ENCODE measurements at regions not wholly inside any gene's neighbourhood (a gene's known extent, or its start where the extent isn't known, plus 50 kb on each side); places are given as distances from the start of the nearest gene placed in this dataset.
A peak's percentile ranks its signal among the peaks of the same experiment; 100 is the strongest.
"Not testable (repeated sequence)": the region's sequence is repeated elsewhere in the genome, so short reads cannot be mapped to it uniquely, and the experiment has no call there.

GRCh38 chr1:148432318-148432717 is 50.8 kb downstream of the PPIAL4G start:
- not testable (repeated sequence) for DNase-seq

- not testable (repeated sequence) for DNase-seq
These were observed 53.2 kb downstream of the PPIAL4G start for GRCh38 chr1:148429856-148430255.

GRCh38 chr1:148426940-148427611 is 56.0 kb downstream of the PPIAL4G start:
- peak; percentile 56 for DNase-seq

GRCh38 chr1:148426385-148426784 is 56.7 kb downstream of the PPIAL4G start:
- not testable (repeated sequence) for DNase-seq

GRCh38 chr1:148424143-148425003 is 58.7 kb downstream of the PPIAL4G start:
- DNase-seq: not testable (repeated sequence)

GRCh38 chr1:148422921-148423320 is 60.2 kb downstream of the PPIAL4G start:
- DNase-seq: not testable (repeated sequence)

GRCh38 chr1:148417241-148417640 is 65.9 kb downstream of the PPIAL4G start:
- not testable (repeated sequence) for DNase-seq

- not testable (repeated sequence) for DNase-seq
These were observed 69.7 kb downstream of the PPIAL4G start for GRCh38 chr1:148413385-148413784.

GRCh38 chr1:148404786-148405568 is 78.1 kb downstream of the PPIAL4G start:
- DNase-seq: not testable (repeated sequence)

GRCh38 chr1:148403925-148404324 is 79.2 kb downstream of the PPIAL4G start:
- DNase-seq: not testable (repeated sequence)

- DNase-seq: not testable (repeated sequence)
These were observed 80.0 kb downstream of the PPIAL4G start for GRCh38 chr1:148403085-148403456.

GRCh38 chr1:148402152-148403084 is 80.7 kb downstream of the PPIAL4G start:
- DNase-seq: peak; percentile 90

- DNase-seq: not testable (repeated sequence)
These were observed 85.6 kb downstream of the PPIAL4G start for GRCh38 chr1:148397516-148397915.

GRCh38 chr1:148392505-148392904 is 90.6 kb downstream of the PPIAL4G start:
- not testable (repeated sequence) for DNase-seq

- DNase-seq: not testable (repeated sequence)
These were observed 91.8 kb downstream of the PPIAL4G start for GRCh38 chr1:148391323-148391722.

GRCh38 chr1:148389027-148389339 is 94.1 kb downstream of the PPIAL4G start:
- no peak for DNase-seq

- DNase-seq: peak; percentile 96
These were observed 94.7 kb downstream of the PPIAL4G start for GRCh38 chr1:148388260-148389026.

GRCh38 chr1:148387949-148388259 is 95.2 kb downstream of the PPIAL4G start:
- DNase-seq: peak; percentile 59

- DNase-seq: not testable (repeated sequence)
These were observed 95.8 kb downstream of the PPIAL4G start for GRCh38 chr1:148387122-148387948.

GRCh38 chr1:148386617-148387016 is 96.5 kb downstream of the PPIAL4G start:
- DNase-seq: no peak

- DNase-seq: not testable (repeated sequence)
These were observed 97.1 kb downstream of the PPIAL4G start for GRCh38 chr1:148386031-148386398.

All from stimulated activated CD4-positive, alpha-beta T cell treated with anti-CD3 and anti-CD28 coated beads, Interleukin-1b, Interleukin-23, amount 100 ng/mL, for 48 hours (primary cell).